ENCODE measurements at regions not wholly inside any gene's neighbourhood (a gene's known extent, or its start where the extent isn't known, plus 50 kb on each side); places are given as distances from the start of the nearest gene placed in this dataset.
"Not testable (repeated sequence)": the region's sequence is repeated elsewhere in the genome, so short reads cannot be mapped to it uniquely, and the experiment has no call there.

DNA sequence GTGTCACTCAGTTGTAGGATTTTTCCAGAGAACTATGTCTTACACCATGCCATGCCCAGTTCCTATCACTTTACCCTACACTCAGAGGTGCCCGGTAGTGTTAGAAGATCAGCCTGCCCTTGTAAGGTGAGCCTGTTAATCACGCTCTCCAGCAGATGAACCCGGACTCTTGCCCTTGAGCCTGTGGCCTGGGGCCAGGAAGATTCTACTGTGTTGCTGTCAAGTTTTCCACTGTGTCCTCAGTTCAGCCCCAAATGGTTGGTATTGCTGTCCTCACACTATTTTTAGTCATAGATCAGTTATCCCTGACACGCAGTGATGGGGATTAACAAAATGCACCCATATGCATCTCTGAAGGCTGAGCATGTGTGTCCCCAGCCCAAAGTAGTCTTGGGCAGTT lies 105.0 kb upstream of the SPAG17 start:
- Mint-ChIP-seq H3K9me3 (no peaks in the 10 kb centered on the region), H3K4me1 (ENCODE audit: low read depth) (no peaks in the 10 kb centered on the region), H3K36me3 (ENCODE audit: low read depth) (no peaks in the 10 kb centered on the region), H3K4me3 (no peak overlapping the region), H3K27ac (no peak overlapping the region), H3K27me3 (ENCODE audit: low read depth) (no peaks in the 10 kb centered on the region)
- DNase-seq = no peak
- CTCF ChIA-PET = no interaction called here
- intact Hi-C loops (cut with micrococcal nuclease) = no loop called here

DNA sequence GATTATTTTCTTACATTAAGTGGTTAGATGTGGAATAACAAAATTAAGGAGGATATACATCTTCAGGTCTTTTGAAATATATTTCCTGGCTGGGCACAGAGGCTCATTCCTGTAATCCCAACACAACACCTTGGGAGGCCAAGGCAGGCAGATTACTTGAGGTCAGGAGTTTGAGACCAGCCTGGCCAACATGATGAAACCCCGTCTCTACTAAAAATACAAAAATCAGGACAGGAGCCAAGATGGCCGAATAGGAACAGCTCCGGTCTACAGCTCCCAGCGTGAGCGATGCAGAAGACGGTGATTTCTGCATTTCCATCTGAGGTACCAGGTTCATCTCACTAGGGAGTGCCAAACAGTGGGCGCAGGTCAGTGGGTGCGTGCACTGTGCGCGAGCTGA lies 95.6 kb upstream of the SPAG17 start:
- intact Hi-C loops (cut with micrococcal nuclease); H3K9me3 Mint-ChIP-seq; H3K4me3 Mint-ChIP-seq; H3K27ac Mint-ChIP-seq; DNase-seq; H3K27me3 Mint-ChIP-seq (ENCODE audit: low read depth); H3K36me3 Mint-ChIP-seq (ENCODE audit: low read depth); CTCF ChIA-PET; H3K4me1 Mint-ChIP-seq (ENCODE audit: low read depth): not testable (repeated sequence)

DNA sequence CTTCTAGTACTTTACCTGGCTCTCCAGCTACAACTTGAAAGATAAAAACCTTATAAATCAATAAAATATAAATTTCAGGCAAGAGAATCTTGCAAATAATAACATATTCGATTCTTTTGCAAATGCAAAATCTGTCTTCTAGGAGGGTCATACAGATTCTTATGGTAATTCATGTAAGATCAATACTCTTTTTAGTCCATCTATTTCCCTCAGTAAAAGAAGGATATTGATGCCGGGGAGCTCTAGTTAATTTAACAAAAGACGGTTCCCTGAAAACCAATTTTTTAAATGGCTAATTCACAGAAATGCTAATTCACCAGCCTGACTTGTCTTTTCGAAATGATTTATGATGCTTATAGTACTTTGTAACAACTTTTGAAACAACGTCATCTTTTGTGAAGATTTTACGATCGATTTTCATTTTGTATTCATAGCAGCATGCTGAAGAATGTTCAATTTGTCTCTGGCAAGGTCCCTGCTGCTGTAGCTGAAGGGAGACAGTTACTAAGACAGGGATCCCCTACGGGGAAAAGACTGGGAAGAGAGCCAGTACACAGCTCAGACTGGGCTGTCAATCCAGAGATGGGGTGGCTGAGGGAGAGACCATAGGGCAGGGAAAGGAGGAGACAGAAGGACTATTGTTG lies 90.6 kb upstream of the SPAG17 start:
- DNase-seq = no peak
- intact Hi-C loops (cut with micrococcal nuclease) = no loop called here
- Mint-ChIP-seq H3K27ac (no peak overlapping the region), H3K27me3 (ENCODE audit: low read depth) (no peaks in the 10 kb centered on the region), H3K9me3 (peaks cover 4% of the 10 kb centered on the region), H3K4me3 (no peak overlapping the region), H3K36me3 (ENCODE audit: low read depth) (no peaks in the 10 kb centered on the region), H3K4me1 (ENCODE audit: low read depth) (no peaks in the 10 kb centered on the region)
- CTCF ChIA-PET = no interaction called here

DNA sequence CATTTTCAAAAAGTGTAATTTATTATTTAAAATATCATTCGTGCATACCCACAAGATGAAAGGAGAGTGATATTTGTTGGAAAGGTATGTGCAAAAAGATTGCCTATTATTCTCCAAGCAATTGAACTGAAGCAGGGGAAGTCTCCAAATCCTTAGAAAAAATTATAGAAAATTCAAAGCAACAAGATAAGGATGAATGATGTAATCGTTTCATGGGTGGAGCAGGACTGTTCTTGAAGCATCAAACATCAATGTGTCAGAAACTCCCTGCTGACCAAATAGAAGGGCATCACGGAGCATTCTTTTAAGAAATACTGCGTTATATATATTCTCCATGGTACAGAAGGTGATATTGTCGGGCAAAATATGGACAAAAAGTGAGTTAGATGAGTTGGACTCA lies 87.9 kb upstream of the SPAG17 start:
- no peaks in the 10 kb centered on the region for H3K9me3 Mint-ChIP-seq
- no peaks in the 10 kb centered on the region for H3K27me3 Mint-ChIP-seq (ENCODE audit: low read depth)
- no peak overlapping the region for H3K27ac Mint-ChIP-seq
- H3K4me3 Mint-ChIP-seq = no peak overlapping the region
- H3K4me1 Mint-ChIP-seq (ENCODE audit: low read depth) = no peaks in the 10 kb centered on the region
- no peaks in the 10 kb centered on the region for H3K36me3 Mint-ChIP-seq (ENCODE audit: low read depth)
- DNase-seq = no peak
- intact Hi-C loops (cut with micrococcal nuclease) = no loop called here
- CTCF ChIA-PET = no interaction called here

DNA sequence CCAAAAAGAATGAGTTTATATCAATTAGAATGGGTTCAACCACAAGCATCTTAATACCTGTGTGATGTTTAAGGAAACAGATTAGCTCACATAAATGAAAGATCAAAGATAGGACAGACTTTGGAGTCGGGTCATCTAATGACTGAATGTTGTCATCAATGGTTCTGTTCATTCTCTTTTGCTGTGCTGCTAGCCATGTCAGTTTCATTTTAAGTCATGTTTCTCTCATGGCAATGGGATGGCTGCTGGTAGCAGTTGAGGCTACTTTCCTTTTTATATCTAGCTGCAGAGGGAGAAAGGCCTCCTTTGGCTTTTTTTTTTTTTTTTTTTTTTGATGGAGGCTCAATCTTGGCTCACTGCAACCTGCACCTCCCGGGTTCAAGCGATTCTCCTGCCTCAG lies 86.9 kb upstream of the SPAG17 start:
- H3K36me3 Mint-ChIP-seq (ENCODE audit: low read depth) = no peaks in the 10 kb centered on the region
- intact Hi-C loops (cut with micrococcal nuclease) = no loop called here
- H3K27ac Mint-ChIP-seq = no peak overlapping the region
- no peak for DNase-seq
- no peaks in the 10 kb centered on the region for H3K4me1 Mint-ChIP-seq (ENCODE audit: low read depth)
- H3K9me3 Mint-ChIP-seq = no peaks in the 10 kb centered on the region
- CTCF ChIA-PET = no interaction called here
- no peaks in the 10 kb centered on the region for H3K27me3 Mint-ChIP-seq (ENCODE audit: low read depth)
- no peak overlapping the region for H3K4me3 Mint-ChIP-seq

DNA sequence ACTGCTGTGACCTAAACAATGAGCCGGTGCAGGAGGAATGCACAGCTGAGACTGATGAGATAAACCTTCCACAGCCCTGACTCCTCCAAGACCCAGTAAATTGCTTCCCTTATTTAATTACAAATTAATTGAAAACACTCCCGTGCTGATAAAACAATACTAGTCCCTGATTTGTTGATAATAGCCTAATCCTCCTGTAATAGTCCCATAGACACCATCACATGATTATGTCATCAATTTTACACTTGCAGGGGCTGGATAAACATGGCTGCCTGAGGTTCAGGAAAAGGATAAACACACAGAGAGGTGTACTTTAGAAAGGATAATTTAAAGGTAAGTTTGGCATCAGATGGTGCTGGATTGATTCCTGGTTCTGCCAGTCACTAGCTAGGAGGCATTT lies 84.6 kb upstream of the SPAG17 start:
- DNase-seq = no peak
- CTCF ChIA-PET = no interaction called here
- H3K4me3 Mint-ChIP-seq = no peak overlapping the region

DNA sequence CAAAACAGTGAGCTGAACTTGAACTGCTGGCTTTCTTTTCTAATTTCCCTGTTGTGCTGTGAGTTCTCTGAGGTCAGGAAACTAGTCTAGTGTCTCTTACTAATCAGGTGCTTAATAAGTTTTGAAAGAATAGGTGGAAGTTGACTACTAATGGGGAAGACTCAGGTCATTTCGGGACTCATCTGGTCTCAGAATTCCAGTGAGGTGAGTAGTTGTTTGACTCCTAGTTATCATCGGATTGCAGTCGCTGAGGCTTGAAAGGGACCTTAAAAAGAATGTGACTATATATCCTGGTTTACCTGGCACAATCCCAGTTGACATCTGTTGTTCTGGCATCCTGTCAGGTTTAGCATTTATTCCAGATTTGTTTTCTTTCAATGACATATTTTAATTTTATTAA lies 81.4 kb upstream of the SPAG17 start:
- H3K4me1 Mint-ChIP-seq (ENCODE audit: low read depth) = no peaks in the 10 kb centered on the region
- H3K36me3 Mint-ChIP-seq (ENCODE audit: low read depth) = no peaks in the 10 kb centered on the region
- peaks cover 1% of the 10 kb centered on the region for H3K9me3 Mint-ChIP-seq
- H3K27ac Mint-ChIP-seq = no peak overlapping the region
- H3K4me3 Mint-ChIP-seq = no peak overlapping the region
- CTCF ChIA-PET = no interaction called here
- no peak for DNase-seq
- intact Hi-C loops (cut with micrococcal nuclease) = no loop called here
- H3K27me3 Mint-ChIP-seq (ENCODE audit: low read depth) = no peaks in the 10 kb centered on the region

More for the DNA sequence above, 84.6 kb upstream of the SPAG17 start:
- no peaks in the 10 kb centered on the region for H3K36me3 Mint-ChIP-seq (ENCODE audit: low read depth)
- no peak overlapping the region for H3K27ac Mint-ChIP-seq
- peaks cover under 1% of the 10 kb centered on the region for H3K9me3 Mint-ChIP-seq
- no peaks in the 10 kb centered on the region for H3K27me3 Mint-ChIP-seq (ENCODE audit: low read depth)
- intact Hi-C loops (cut with micrococcal nuclease) = no loop called here
- H3K4me1 Mint-ChIP-seq (ENCODE audit: low read depth) = no peaks in the 10 kb centered on the region

DNA sequence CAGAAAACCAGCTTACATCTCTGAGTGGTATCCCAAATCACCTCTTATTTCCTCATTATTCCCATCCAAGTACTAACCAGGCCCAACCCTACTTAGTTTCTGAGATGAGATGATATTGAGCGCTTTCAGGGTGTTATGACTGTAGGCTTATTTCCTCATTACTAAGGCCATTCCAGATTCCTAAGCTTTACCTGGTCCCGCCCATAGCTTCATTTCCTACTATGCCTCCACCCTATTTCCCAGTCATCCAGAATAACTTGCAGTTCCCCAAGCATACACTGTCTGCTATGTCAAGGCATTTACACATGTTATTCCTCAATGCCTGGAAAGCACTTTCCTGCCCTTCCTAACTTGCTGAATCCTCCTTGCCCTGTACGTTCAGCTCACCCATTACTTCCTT lies 79.3 kb upstream of the SPAG17 start:
- H3K4me1 Mint-ChIP-seq (ENCODE audit: low read depth) = no peaks in the 10 kb centered on the region
- CTCF ChIA-PET = no interaction called here

DNA sequence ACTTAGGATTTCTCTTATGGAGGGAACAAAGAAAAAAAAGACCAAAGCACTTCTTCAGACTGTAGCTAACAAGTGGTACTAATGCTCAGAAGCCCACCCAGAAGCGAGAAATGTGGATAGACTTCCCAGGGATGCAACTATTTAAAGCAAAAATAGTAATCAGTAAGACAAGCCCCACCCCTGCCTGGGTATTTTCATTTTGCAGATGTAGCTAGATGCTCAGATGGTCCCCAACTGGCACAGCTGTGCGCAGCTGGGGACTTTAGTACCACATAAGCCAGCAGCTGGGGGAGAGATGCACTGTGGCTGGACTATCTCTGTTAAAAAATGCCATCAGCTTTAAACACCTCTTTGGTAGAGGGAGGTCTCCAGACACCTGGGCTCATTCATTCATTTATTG lies 77.8 kb upstream of the SPAG17 start:
- H3K9me3 Mint-ChIP-seq = peaks cover 3% of the 10 kb centered on the region
- intact Hi-C loops (cut with micrococcal nuclease) = no loop called here
- H3K4me1 Mint-ChIP-seq (ENCODE audit: low read depth) = no peaks in the 10 kb centered on the region
- H3K4me3 Mint-ChIP-seq = no peak overlapping the region
- H3K27ac Mint-ChIP-seq = no peak overlapping the region
- DNase-seq = no peak
- no peaks in the 10 kb centered on the region for H3K36me3 Mint-ChIP-seq (ENCODE audit: low read depth)
- H3K27me3 Mint-ChIP-seq (ENCODE audit: low read depth) = no peaks in the 10 kb centered on the region
- CTCF ChIA-PET = interaction anchor here (0.6 to 1.0 kb wide), 2 partner anchors 39 to 60 kb away, joined by 3 read pairs; no protein-coding TSS in a partner anchor

More for the DNA sequence above, 79.3 kb upstream of the SPAG17 start:
- Mint-ChIP-seq H3K27me3 (ENCODE audit: low read depth) (no peaks in the 10 kb centered on the region), H3K9me3 (peaks cover 3% of the 10 kb centered on the region), H3K27ac (no peak overlapping the region), H3K4me3 (no peak overlapping the region), H3K36me3 (ENCODE audit: low read depth) (no peaks in the 10 kb centered on the region)
- intact Hi-C loops (cut with micrococcal nuclease) = no loop called here
- DNase-seq = no peak

DNA sequence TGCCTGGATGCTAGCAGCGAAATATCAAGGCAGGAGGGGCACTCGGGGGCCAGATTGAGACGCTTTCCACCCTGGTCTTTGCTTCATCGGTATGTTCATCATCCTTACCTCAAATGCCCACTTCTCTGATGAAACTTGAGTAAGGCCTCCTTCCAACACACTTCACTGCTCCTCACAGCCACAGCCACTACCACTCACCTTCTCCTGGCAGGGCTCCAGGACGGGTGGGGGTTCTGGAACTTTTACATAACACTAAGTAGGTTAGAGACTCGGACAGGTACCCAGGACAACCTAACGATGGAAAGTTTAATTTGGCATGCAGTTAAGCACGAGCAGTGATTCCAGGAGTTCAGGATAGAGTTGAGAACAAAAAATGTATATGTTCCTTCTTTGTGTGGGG lies 73.9 kb upstream of the SPAG17 start:
- CTCF ChIA-PET = no interaction called here
- H3K4me1 Mint-ChIP-seq (ENCODE audit: low read depth) = no peaks in the 10 kb centered on the region

DNA sequence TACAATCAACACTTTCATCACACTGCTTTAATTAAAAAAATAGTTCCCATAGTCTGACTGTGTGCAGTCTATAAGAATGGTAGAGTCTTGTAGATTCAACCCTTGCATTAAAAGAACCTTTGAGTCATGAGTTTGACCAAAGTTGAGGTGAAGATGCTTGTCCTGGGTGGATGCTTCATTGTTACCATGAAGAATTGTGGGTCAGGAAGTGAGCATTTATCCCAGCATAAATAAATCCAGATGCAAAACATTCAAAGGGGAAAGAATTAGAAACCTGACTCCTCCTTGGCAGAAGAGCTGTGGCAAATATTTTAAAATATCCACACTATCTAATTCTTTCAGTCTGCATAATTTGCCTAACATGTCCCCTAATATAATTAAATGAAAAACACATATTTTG lies 72.9 kb upstream of the SPAG17 start:
- H3K4me1 Mint-ChIP-seq (ENCODE audit: low read depth) = no peaks in the 10 kb centered on the region
- CTCF ChIA-PET = no interaction called here
- H3K4me3 Mint-ChIP-seq = no peak overlapping the region
- H3K27me3 Mint-ChIP-seq (ENCODE audit: low read depth) = no peaks in the 10 kb centered on the region
- no peaks in the 10 kb centered on the region for H3K36me3 Mint-ChIP-seq (ENCODE audit: low read depth)
- no peak for DNase-seq
- no peak overlapping the region for H3K27ac Mint-ChIP-seq
- H3K9me3 Mint-ChIP-seq = peaks cover 1% of the 10 kb centered on the region
- intact Hi-C loops (cut with micrococcal nuclease) = no loop called here

More for the DNA sequence above, 73.9 kb upstream of the SPAG17 start:
- intact Hi-C loops (cut with micrococcal nuclease) = no loop called here
- Mint-ChIP-seq H3K4me3 (no peak overlapping the region), H3K36me3 (ENCODE audit: low read depth) (no peaks in the 10 kb centered on the region), H3K27ac (no peak overlapping the region), H3K27me3 (ENCODE audit: low read depth) (no peaks in the 10 kb centered on the region), H3K9me3 (peaks cover 1% of the 10 kb centered on the region)
- DNase-seq = no peak

DNA sequence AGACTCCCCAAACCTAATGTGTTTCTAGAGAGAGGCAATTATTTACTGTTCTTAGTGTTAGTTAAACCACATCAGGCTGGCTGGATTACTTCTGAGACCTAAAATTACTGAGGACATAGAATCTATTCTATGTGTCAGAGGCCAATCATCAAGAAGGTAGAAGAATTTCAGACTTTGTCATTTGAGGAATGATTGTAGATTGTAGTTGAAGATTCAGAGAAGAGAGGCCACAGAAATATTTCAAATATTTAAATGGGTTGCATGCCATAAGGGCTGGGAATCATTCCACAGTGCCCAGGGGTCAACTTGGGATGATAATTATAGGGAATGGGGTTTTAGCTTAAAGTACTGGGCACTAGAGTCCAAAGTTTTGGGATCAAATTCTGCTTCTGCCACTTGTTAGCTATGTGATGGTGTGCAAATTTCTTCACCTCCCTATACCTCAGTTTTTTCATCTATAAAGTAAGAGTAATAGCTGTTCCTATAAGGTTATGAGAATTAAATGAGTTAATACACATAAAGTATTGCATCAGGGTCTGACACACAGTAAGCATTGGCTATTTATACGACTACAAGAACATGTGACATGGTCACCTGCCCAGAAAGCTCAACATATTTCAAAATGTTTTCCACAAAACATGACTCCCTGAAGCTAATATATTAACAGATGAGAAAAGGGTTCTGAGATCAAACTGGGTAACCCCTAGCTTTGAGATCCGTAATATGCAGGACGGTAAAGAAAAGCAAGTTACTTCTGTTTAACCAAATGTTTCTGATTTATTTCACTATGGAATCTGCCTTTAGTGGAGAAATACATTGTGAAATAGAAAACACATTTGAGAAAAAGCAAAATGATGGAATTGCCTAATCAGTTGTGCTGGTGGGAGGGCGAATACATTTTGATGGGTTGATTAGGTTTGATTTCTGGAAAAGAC lies 69.7 kb upstream of the SPAG17 start:
- CTCF ChIA-PET = no interaction called here
- intact Hi-C loops (cut with micrococcal nuclease) = no loop called here
- H3K4me1 Mint-ChIP-seq (ENCODE audit: low read depth) = no peaks in the 10 kb centered on the region
- H3K36me3 Mint-ChIP-seq (ENCODE audit: low read depth) = no peaks in the 10 kb centered on the region
- H3K9me3 Mint-ChIP-seq = no peaks in the 10 kb centered on the region
- no peak overlapping the region for H3K27ac Mint-ChIP-seq
- no peak overlapping the region for H3K4me3 Mint-ChIP-seq
- H3K27me3 Mint-ChIP-seq (ENCODE audit: low read depth) = no peaks in the 10 kb centered on the region
- DNase-seq = no peak

DNA sequence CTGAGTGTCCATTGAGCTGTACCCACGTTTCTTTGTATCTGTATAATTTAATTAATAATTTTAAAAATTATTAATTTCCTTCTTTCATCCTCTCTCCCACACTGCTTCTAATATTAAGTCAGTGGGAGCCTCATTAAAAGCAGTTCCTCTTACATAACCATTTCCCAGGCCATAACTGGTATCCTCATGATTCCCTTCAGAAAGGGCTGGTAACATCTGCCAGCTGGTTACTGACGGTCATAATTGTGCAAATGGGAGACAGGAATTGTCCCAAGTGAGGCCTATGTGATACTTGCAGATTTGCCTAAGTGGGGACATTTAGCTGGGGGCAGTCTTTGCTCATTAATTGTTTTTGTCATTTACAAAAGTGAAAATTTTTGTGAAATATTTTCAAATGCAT lies 69.0 kb upstream of the SPAG17 start:
- H3K27me3 Mint-ChIP-seq (ENCODE audit: low read depth) = no peaks in the 10 kb centered on the region
- H3K27ac Mint-ChIP-seq = no peak overlapping the region
- intact Hi-C loops (cut with micrococcal nuclease) = no loop called here
- no peak for DNase-seq
- CTCF ChIA-PET = no interaction called here
- H3K36me3 Mint-ChIP-seq (ENCODE audit: low read depth) = no peaks in the 10 kb centered on the region
- no peaks in the 10 kb centered on the region for H3K4me1 Mint-ChIP-seq (ENCODE audit: low read depth)
- no peak overlapping the region for H3K4me3 Mint-ChIP-seq
- H3K9me3 Mint-ChIP-seq = no peaks in the 10 kb centered on the region

All from activated naive CD4-positive, alpha-beta T cell treated with anti-CD3 and anti-CD28 coated beads for 36 hours (primary cell).